Keratinocyte (primary cell): ENCODE measurements at regions not wholly inside any gene's neighbourhood (a gene's known extent, or its start where the extent isn't known, plus 50 kb on each side); places are given as distances from the start of the nearest gene placed in this dataset.

Experiments used
- EZH2 ChIP-seq: IDR thresholded peaks from one replicate; pipeline ENCODE4 v1.6.1; 2012; ENCODE audit warnings: inconsistent platforms, mild to moderate bottlenecking, low read length, moderate library complexity
- TF ChIP-seq, protein P1 (sequence below), 3 experiments: IDR thresholded peaks in 1 of 3; conservative IDR thresholded peaks in 1 of 3; optimal IDR thresholded peaks in 1 of 3; 2 replicates in 2 of 3; 3 replicates in 1 of 3; pipeline versions ENCODE3 to v1.5.1; 2011; ENCODE audit warnings: low read length in 3 of 3, mild to moderate bottlenecking in 3 of 3, moderate library complexity in 2 of 3, control low read depth in 1 of 3, inconsistent platforms in 1 of 3; ENCODE audit not compliant: insufficient read depth in 2 of 3; ENCODE audit errors: extremely low read depth in 1 of 3

DNA sequence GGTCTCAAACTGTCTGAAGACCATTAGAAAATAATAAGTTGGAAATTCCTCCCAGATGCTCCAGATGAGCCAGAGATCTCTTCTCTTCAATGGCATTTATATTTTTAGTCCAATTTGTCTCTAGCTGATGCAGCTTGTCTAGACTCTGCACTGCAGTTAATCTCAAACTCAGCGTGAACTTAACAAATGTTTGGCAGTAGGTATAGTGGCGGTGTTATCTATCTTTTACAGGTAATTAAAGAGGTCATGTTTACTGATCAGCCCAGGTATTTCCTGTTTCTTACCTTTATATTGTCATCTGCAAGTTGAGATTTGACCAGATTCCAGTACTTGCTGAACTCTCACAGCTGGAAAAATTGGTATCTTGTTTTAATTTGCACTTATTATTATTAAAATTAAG is 1024.5 kb upstream of the ADGRL2 start:
- TF ChIP-seq, protein P1, sequence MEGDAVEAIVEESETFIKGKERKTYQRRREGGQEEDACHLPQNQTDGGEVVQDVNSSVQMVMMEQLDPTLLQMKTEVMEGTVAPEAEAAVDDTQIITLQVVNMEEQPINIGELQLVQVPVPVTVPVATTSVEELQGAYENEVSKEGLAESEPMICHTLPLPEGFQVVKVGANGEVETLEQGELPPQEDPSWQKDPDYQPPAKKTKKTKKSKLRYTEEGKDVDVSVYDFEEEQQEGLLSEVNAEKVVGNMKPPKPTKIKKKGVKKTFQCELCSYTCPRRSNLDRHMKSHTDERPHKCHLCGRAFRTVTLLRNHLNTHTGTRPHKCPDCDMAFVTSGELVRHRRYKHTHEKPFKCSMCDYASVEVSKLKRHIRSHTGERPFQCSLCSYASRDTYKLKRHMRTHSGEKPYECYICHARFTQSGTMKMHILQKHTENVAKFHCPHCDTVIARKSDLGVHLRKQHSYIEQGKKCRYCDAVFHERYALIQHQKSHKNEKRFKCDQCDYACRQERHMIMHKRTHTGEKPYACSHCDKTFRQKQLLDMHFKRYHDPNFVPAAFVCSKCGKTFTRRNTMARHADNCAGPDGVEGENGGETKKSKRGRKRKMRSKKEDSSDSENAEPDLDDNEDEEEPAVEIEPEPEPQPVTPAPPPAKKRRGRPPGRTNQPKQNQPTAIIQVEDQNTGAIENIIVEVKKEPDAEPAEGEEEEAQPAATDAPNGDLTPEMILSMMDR (optimal IDR thresholded peaks at IDR 0.05 in 1 of 3, IDR thresholded peaks at IDR 0.05 in 1 of 3, conservative IDR thresholded peaks at IDR 0.05 in 1 of 3; ENCODE audit: extremely low read depth in 1 of 3, insufficient read depth in 2 of 3, low read length in 3 of 3) = no peak
- no peak for TF ChIP-seq EZH2
